OCI-LY1 (cell line): ENCODE measurements at regions not wholly inside any gene's neighbourhood (a gene's known extent, or its start where the extent isn't known, plus 50 kb on each side); places are given as distances from the start of the nearest gene placed in this dataset.

Experiments used
- H2AFZ ChIP-seq: fragments of 200-600 bp; sonication (generic), shearing (Covaris generic); 2 replicates; pipeline ENCODE4 v1.6.0; 2014; ENCODE audit warnings: antibody characterized with exemption, mild to moderate bottlenecking, low read length
- H3F3A ChIP-seq: fragments of 200-600 bp; sonication (generic), shearing (Covaris generic); 2 replicates; pipeline ENCODE4 v1.6.0; 2014; ENCODE audit warnings: mild to moderate bottlenecking, antibody characterized with exemption, low read length, moderate library complexity; ENCODE audit not compliant: insufficient read depth
- H3K27ac ChIP-seq: fragments of 200-600 bp; sonication (generic); 2 replicates; pipeline ENCODE4 v1.5.1; 2014; ENCODE audit warnings: low read length, mixed run types, mild to moderate bottlenecking, low read depth; ENCODE audit not compliant: poor library complexity, severe bottlenecking
- H3K27me3 ChIP-seq: fragments of 200-600 bp; sonication (generic); 2 replicates; pipeline ENCODE4 v1.6.0; 2014; ENCODE audit warnings: antibody characterized with exemption, mild to moderate bottlenecking, low read length, moderate library complexity; ENCODE audit not compliant: insufficient read depth
- H3K36me3 ChIP-seq: fragments of 200-600 bp; sonication (generic); 2 replicates; pipeline ENCODE4 v1.6.1; 2014; ENCODE audit warnings: mild to moderate bottlenecking, antibody characterized with exemption, low read length, moderate library complexity, mixed read lengths; ENCODE audit not compliant: insufficient read depth
- H3K4me1 ChIP-seq: fragments of 200-600 bp; sonication (generic); 2 replicates; pipeline ENCODE4 v1.5.1; 2014; ENCODE audit warnings: mild to moderate bottlenecking, low read length, moderate library complexity; ENCODE audit not compliant: insufficient read depth, severe bottlenecking
- H3K4me2 ChIP-seq: fragments of 200-600 bp; sonication (generic), shearing (Covaris generic); 2 replicates; pipeline ENCODE4 v1.6.1; 2014; ENCODE audit warnings: low read length
- H3K4me3 ChIP-seq: fragments of 200-600 bp; sonication (generic); 2 replicates; pipeline ENCODE4 v1.5.1; 2014; ENCODE audit warnings: low read length, low read depth, mild to moderate bottlenecking, mixed read lengths; ENCODE audit not compliant: poor library complexity, severe bottlenecking
- H3K79me2 ChIP-seq: fragments of 200-600 bp; shearing (Covaris generic); 2 replicates; pipeline ENCODE4 v1.6.1; 2016; ENCODE audit warnings: mixed run types, low read length, mixed read lengths; ENCODE audit not compliant: insufficient read depth
- H3K9ac ChIP-seq: fragments of 200-600 bp; sonication (generic), shearing (Covaris generic); 2 replicates; pipeline ENCODE4 v1.6.1; 2014; ENCODE audit warnings: mild to moderate bottlenecking, low read length, mixed read lengths
- H3K9me2 ChIP-seq: fragments of 200-600 bp; sonication (generic), shearing (Covaris generic); 2 replicates; pipeline ENCODE4 v1.6.1; 2014; ENCODE audit warnings: low read depth, mild to moderate bottlenecking, low read length, mixed read lengths
- H3K9me3 ChIP-seq: fragments of 200-600 bp; shearing (Covaris generic); 2 replicates; pipeline ENCODE4 v1.6.1; 2014; ENCODE audit warnings: low read length, mixed read lengths
- H4K20me1 ChIP-seq: fragments of 200-600 bp; sonication (generic), shearing (Covaris generic); 2 replicates; pipeline ENCODE4 v1.6.0; 2016; ENCODE audit warnings: mild to moderate bottlenecking, low read length; ENCODE audit not compliant: insufficient read depth
- CTCF ChIP-seq: fragments of 200-600 bp; sonication (generic), shearing (Covaris generic); IDR thresholded peaks from 2 replicates; pipeline ENCODE4 v1.5.1; 2017; ENCODE audit warnings: mild to moderate bottlenecking, antibody characterized with exemption, low read length, moderate library complexity, mixed read lengths
- EZH2 ChIP-seq: fragments of 200-600 bp; sonication (generic), shearing (Covaris generic); IDR thresholded peaks from 2 replicates; pipeline ENCODE4 v1.8.0; 2017; ENCODE audit warnings: borderline replicate concordance, mixed run types, mild to moderate bottlenecking, antibody characterized with exemption, low read length, moderate library complexity, mixed read lengths

GRCh38 chr7:118060692-118061091, 123.3 kb upstream of the LSM8 start:
- no peak overlapping the region for H3K4me3 ChIP-seq
- H3K4me2 ChIP-seq: no peak overlapping the region
- no peaks in the 10 kb centered on the region for H3K27me3 ChIP-seq
- no peaks in the 10 kb centered on the region for H3K79me2 ChIP-seq
- no peaks in the 10 kb centered on the region for H4K20me1 ChIP-seq
- H2AFZ ChIP-seq: no peak overlapping the region
- TF ChIP-seq CTCF: no peak
- TF ChIP-seq EZH2: no peak
- H3K36me3 ChIP-seq: no peaks in the 10 kb centered on the region
- H3K4me1 ChIP-seq: no peaks in the 10 kb centered on the region
- no peak overlapping the region for H3K27ac ChIP-seq
- no peak overlapping the region for H3K9ac ChIP-seq
- H3F3A ChIP-seq: no peaks in the 10 kb centered on the region
- H3K9me3 ChIP-seq: no peaks in the 10 kb centered on the region
- no peaks in the 10 kb centered on the region for H3K9me2 ChIP-seq

GRCh38 chr7:118061386-118061785, 122.6 kb upstream of the LSM8 start:
- Histone ChIP-seq H3K9ac (no peak overlapping the region), H3K4me2 (no peak overlapping the region), H3F3A (no peaks in the 10 kb centered on the region), H3K79me2 (no peaks in the 10 kb centered on the region), H2AFZ (no peak overlapping the region), H3K9me3 (no peaks in the 10 kb centered on the region), H4K20me1 (no peaks in the 10 kb centered on the region), H3K9me2 (no peaks in the 10 kb centered on the region), H3K4me3 (no peak overlapping the region), H3K27ac (no peak overlapping the region), H3K27me3 (no peaks in the 10 kb centered on the region), H3K4me1 (no peaks in the 10 kb centered on the region), H3K36me3 (no peaks in the 10 kb centered on the region)
- TF ChIP-seq CTCF (no peak), EZH2 (no peak)

- Histone ChIP-seq H3K4me2 (no peak overlapping the region), H3K27ac (no peak overlapping the region), H3K79me2 (no peaks in the 10 kb centered on the region), H3K9me2 (no peaks in the 10 kb centered on the region), H4K20me1 (no peaks in the 10 kb centered on the region), H3K9ac (no peak overlapping the region), H3K4me3 (no peak overlapping the region), H3F3A (no peaks in the 10 kb centered on the region), H3K27me3 (no peaks in the 10 kb centered on the region), H3K4me1 (no peaks in the 10 kb centered on the region), H3K9me3 (no peaks in the 10 kb centered on the region), H2AFZ (no peak overlapping the region), H3K36me3 (no peaks in the 10 kb centered on the region)
- TF ChIP-seq CTCF: no peak
These were observed 110.9 kb upstream of the LSM8 start for GRCh38 chr7:118072893-118073674.
